ENCODE measurements at regions not wholly inside any gene's neighbourhood (a gene's known extent, or its start where the extent isn't known, plus 50 kb on each side); places are given as distances from the start of the nearest gene placed in this dataset.

- Histone ChIP-seq H3K79me1 (ENCODE audit: low read depth in 1 of 2, low read length in 2 of 2) (no peaks in the 10 kb centered on the region), H2BK15ac (ENCODE audit: low read depth, low read length) (peak overlapping the region; percentile 80; the same call in 1 of the 3 replicates), H3K14ac (replicated peaks; ENCODE audit: low read depth, low read length) (no peak overlapping the region), H2BK20ac (ENCODE audit: low read depth, low read length) (peak overlapping the region; percentile 15; the same call in 1 of the 2 replicates), H3K9ac (ENCODE audit: low read depth, low read length) (no peak overlapping the region), H4K91ac (ENCODE audit: insufficient read depth, low read depth, low read length) (no peak overlapping the region), H3K4me1 (ENCODE audit: control insufficient read depth, insufficient read depth, low read length) (no peaks in the 10 kb centered on the region), H3K4me2 (ENCODE audit: low read depth, low read length) (no peak overlapping the region), H2AK9ac (replicated peaks; ENCODE audit: low read depth, low read length, poor library complexity) (no peak overlapping the region), H2BK5ac (ENCODE audit: low read depth, low read length, poor library complexity, severe bottlenecking) (no peak overlapping the region), H2AFZ (replicated peaks; ENCODE audit: low read length, poor library complexity) (no peak overlapping the region), H3K18ac (ENCODE audit: low read depth, low read length) (no peak overlapping the region), H4K20me1 (ENCODE audit: insufficient read depth, low read length) (no peaks in the 10 kb centered on the region), H2BK120ac (ENCODE audit: low read depth, low read length) (no peak overlapping the region), H3K23ac (ENCODE audit: low read depth, low read length) (no peak overlapping the region), H3K9me3 (ENCODE audit: control insufficient read depth, insufficient read depth, low read length) (no peaks in the 10 kb centered on the region), H3K27me3 (ENCODE audit: control insufficient read depth, insufficient read depth, low read length) (no peaks in the 10 kb centered on the region), H3K4ac (ENCODE audit: low read depth, low read length) (peak overlapping the region; percentile 29; the same call in 1 of the 2 replicates), H3K9me1 (ENCODE audit: insufficient read depth, low read length) (no peaks in the 10 kb centered on the region), H2AK5ac (ENCODE audit: low read depth, low read length) (no peak overlapping the region), H3K56ac (ENCODE audit: extremely low read depth, insufficient read depth, low read length) (no peak overlapping the region), H3K27ac (ENCODE audit: insufficient read depth, low read length) (no peak overlapping the region), H4K5ac (ENCODE audit: low read depth, low read length) (no peak overlapping the region), H3K4me3 (ENCODE audit: insufficient read depth, low read depth, low read length) (no peak overlapping the region), H4K8ac (ENCODE audit: low read depth in 2 of 2, low read length in 2 of 2) (no peak overlapping the region), H3K36me3 (ENCODE audit: control insufficient read depth, insufficient read depth, low read length) (no peaks in the 10 kb centered on the region)
- ATAC-seq (ENCODE audit: low read depth) (no peak), DNase-seq (no peak)
- intact Hi-C loops (cut with micrococcal nuclease) = no loop called here
- dilution Hi-C loops (cut with HindIII; ENCODE audit: low sequenced_read_pairs, unreplicated experiment) = no loop called here
- no peak for TF ChIP-seq MAFK (IDR thresholded peaks at IDR 0.05; ENCODE audit: low read depth, low read length)
- no peak for TF ChIP-seq CEBPB (IDR thresholded peaks at IDR 0.05; ENCODE audit: low read depth, low read length)
- no peak for TF ChIP-seq CTCF (conservative IDR thresholded peaks at IDR 0.05; ENCODE audit: low read depth, low read length)
- no peak for TF ChIP-seq ELK1 (IDR thresholded peaks at IDR 0.05; ENCODE audit: borderline replicate concordance, low read depth, low read length)
- TF ChIP-seq NFE2L2 (IDR thresholded peaks at IDR 0.05; ENCODE audit: low read depth, low read length) = no peak
- TF ChIP-seq CHD1 (IDR thresholded peaks at IDR 0.05; ENCODE audit: low read depth, low read length) = no peak
- TF ChIP-seq FOS (IDR thresholded peaks at IDR 0.05; ENCODE audit: low read depth, low read length) = no peak
- no peak for TF ChIP-seq POLR2A (IDR thresholded peaks at IDR 0.05; ENCODE audit: low read depth, low read length)
- TF ChIP-seq USF2 (IDR thresholded peaks at IDR 0.05; ENCODE audit: low read depth, low read length) = no peak
- TF ChIP-seq SMC3 (IDR thresholded peaks at IDR 0.05; ENCODE audit: low read depth, low read length) = no peak
- no peak for TF ChIP-seq RCOR1 (IDR thresholded peaks at IDR 0.05; ENCODE audit: insufficient replicate concordance, low read length)
- TF ChIP-seq RAD21 (IDR thresholded peaks at IDR 0.05; ENCODE audit: low read length) = no peak
- no peak for TF ChIP-seq RFX5 (IDR thresholded peaks at IDR 0.05; ENCODE audit: low read depth, low read length)
- no peak for TF ChIP-seq MAZ (IDR thresholded peaks at IDR 0.05; ENCODE audit: borderline replicate concordance, low read depth, low read length)
- TF ChIP-seq BHLHE40 (IDR thresholded peaks at IDR 0.05; ENCODE audit: low read depth, low read length) = no peak
- in situ Hi-C loops (cut with MboI; ENCODE audit: low sequenced_read_pairs) = no loop called here
- BruUV-seq (replicated peaks) = no TSS peak
- ChIA-PET POLR2A (ENCODE audit: unreplicated experiment) (no interaction called here), CTCF (no interaction called here)
Measured at GRCh38 chr4:138398322-138398721, 156.2 kb upstream of the SLC7A11 start.
